GM12891 (cell line): ENCODE measurements at regions not wholly inside any gene's neighbourhood (a gene's known extent, or its start where the extent isn't known, plus 50 kb on each side); places are given as distances from the start of the nearest gene placed in this dataset.

Source experiments
- DNase-seq: peaks from one replicate; pipeline ENCODE4 v3.0.0; 2011; ENCODE audit warnings: low spot score; ENCODE audit not compliant: insufficient read length
- FAIRE-seq: peaks from 2 replicates; lab custom pipeline; 2011; peaks lifted over from hg19 to GRCh38; lab: Jason Lieb, UNC
- PAX5 ChIP-seq: IDR thresholded peaks from 2 replicates; pipeline ENCODE4 v1.6.1; 2011; ENCODE audit warnings: low read length, moderate library complexity, mild to moderate bottlenecking; ENCODE audit not compliant: insufficient read depth, severe bottlenecking
- POLR2A ChIP-seq: IDR thresholded peaks from 2 replicates; pipeline ENCODE4 v1.6.1; 2011; ENCODE audit warnings: low read depth, low read length, control low read depth
- POLR2AphosphoS5 ChIP-seq: IDR thresholded peaks from 2 replicates; pipeline ENCODE4 v1.6.1; 2011; ENCODE audit warnings: low read depth, low read length, control low read depth
- POU2F2 ChIP-seq: IDR thresholded peaks from 2 replicates; pipeline ENCODE4 v1.6.1; 2011; ENCODE audit warnings: low read depth, mild to moderate bottlenecking, control low read depth, low read length, moderate library complexity
- SPI1 ChIP-seq: IDR thresholded peaks from 2 replicates; pipeline ENCODE4 v1.6.1; 2011; ENCODE audit warnings: low read depth, low read length, control low read depth
- TAF1 ChIP-seq: IDR thresholded peaks from 2 replicates; pipeline ENCODE4 v1.6.1; 2011; ENCODE audit warnings: low read depth, low read length, control low read depth

- TF ChIP-seq TAF1 (no peak), SPI1 (no peak), PAX5 (no peak), POLR2AphosphoS5 (no peak), POU2F2 (no peak), POLR2A (no peak)
- DNase-seq, result no peak
- FAIRE-seq, result no peak
These were observed 153.1 kb downstream of the ALG10B start for GRCh38 chr12:38469715-38470114.

DNA sequence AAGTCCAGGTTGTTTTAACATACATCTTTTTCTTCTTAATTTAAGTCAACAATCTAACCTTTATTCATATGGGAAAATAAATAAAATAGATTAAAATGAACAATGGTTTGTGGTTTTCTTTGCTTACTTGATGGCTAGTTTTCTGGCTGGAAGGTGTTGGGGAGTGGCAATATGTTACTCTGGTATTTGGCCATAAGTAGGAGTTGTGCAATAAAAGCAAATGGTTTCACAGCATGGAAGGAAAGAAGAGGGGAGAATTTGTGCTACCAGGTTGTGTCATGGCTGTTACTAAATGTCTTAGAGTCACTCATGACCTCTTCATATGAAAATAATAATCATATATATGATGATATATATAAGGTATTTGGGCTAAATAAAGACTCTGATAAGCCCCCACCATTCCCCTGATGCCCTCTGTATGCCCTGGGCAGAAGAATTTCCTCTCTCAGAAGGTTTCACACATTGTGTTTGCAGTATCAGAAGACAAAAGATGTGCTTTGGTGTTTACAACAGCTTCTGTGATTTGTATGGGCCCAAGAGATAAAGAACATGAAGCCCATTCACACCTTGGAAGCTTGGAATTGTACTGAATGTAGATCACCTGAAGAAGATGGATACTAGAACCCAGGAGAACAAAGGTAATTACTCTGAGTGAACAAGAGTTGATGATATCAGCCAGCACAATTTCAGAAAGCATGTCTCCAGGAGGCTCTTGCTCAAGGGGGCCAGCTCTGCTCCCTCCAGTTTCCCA is 160.9 kb downstream of the ALG10B start:
- no peak for FAIRE-seq
- no peak for DNase-seq
- TF ChIP-seq POU2F2, result no peak
- no peak for TF ChIP-seq PAX5
- no peak for TF ChIP-seq POLR2AphosphoS5
- no peak for TF ChIP-seq SPI1
- no peak for TF ChIP-seq POLR2A
- no peak for TF ChIP-seq TAF1

GRCh38 chr12:38480594-38480993 is 164.0 kb downstream of the ALG10B start:
- DNase-seq (no peak), FAIRE-seq (no peak)
- TF ChIP-seq POLR2AphosphoS5, result no peak

DNA sequence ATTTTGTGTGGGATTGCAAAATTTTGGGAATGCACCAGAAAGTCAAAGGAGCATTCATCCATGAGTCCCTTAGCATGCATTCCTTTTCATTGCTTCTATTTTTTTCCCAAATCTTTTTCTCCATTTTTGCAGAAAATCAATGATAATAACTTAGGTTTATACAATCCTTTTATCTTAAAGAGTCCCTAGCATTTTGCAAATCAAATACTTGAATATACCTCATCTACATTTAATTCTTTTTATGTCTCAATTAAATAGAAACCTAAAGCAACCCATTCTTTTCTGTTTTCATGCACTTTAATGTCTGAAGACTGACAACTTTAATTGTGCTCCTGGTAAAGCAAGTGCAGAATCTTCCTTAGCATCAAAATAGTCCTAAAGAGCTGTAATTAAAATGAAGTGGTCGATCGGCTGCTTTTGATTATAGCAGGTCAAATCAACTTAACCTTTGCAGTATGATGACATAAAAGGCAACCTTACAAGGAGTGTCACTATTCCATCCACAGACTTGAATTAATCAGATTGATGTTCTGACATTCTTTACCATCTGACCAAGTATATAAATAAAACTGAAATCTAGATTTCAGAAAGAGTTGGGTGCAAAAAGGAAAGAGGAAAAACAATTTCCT is 168.4 kb downstream of the ALG10B start:
- no peak for FAIRE-seq
- no peak for DNase-seq
- TF ChIP-seq POLR2AphosphoS5 (no peak), POLR2A (no peak), SPI1 (no peak), POU2F2 (no peak), PAX5 (no peak), TAF1 (no peak)

DNA sequence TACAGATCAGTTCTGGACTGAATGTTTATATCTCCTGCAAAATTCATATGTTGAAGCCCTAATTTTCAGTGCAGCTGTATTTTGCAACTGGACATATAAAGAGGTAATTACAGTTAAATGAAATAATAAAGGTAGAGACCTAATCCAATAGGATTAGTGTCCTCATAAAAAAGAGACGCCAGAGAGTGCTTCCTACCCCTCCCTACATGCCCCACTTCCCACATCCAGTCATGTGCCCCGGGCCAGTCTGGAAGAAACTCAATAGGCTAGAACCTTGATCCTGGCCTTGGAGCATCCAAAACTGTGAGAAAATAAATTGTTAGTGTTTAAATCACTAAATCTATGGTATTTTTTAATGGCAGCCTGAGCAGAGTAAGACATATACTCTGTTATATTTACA is 172.3 kb downstream of the ALG10B start:
- DNase-seq (no peak), FAIRE-seq (no peak)
- TF ChIP-seq POLR2A (no peak), SPI1 (no peak), POU2F2 (no peak), POLR2AphosphoS5 (no peak), TAF1 (no peak), PAX5 (no peak)

- FAIRE-seq (no peak), DNase-seq (no peak)
- TF ChIP-seq PAX5 (no peak), POLR2AphosphoS5 (no peak), POU2F2 (no peak), TAF1 (no peak), POLR2A (no peak), SPI1 (no peak)
These were observed 173.5 kb downstream of the ALG10B start for GRCh38 chr12:38490073-38490472.

- FAIRE-seq (no peak), DNase-seq (no peak)
- TF ChIP-seq POU2F2, result no peak
- TF ChIP-seq POLR2AphosphoS5, result no peak
- no peak for TF ChIP-seq TAF1
- no peak for TF ChIP-seq SPI1
- TF ChIP-seq PAX5, result no peak
- TF ChIP-seq POLR2A, result no peak
These were observed 174.4 kb downstream of the ALG10B start for GRCh38 chr12:38490941-38491340.

DNA sequence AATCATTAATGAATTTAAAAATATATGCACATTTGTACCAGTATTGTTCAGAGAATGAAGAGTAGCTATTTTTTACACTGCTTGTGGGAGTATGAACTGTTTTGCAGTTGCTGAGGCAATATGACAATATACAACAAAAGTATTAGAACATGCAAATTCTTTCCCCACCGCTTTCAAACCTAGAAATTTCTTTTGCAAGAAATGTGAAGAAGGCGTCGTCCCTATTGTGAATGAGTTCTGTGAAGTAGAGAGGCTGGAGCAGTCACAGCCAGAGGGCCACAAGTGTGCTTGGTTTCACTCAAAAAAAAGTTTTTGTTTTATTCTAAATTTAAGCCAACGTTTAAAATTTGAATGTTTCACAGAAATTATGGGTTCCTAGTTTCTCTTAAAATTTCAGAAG is 184.9 kb downstream of the ALG10B start:
- no peak for FAIRE-seq

DNA sequence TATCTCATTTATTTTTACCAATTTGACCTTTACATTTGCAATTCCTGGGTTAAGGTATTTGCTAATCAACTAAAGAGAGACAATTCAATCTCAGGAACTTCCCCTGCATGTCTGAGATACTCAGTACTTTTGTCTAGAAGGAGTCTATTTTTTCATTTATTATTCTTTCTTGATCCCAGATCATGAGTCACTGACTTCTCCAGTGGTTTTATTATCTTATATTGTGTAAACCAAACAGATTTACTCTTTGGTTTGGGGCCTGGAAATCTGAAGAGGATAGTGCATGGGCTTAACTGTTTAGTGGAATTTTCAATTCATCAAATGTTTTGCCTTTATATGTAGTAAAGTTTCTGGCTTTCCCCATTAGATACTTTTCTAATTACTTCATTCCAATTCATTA is 185.4 kb downstream of the ALG10B start:
- DNase-seq (no peak), FAIRE-seq (no peak)
- TF ChIP-seq PAX5 (no peak), SPI1 (no peak), POU2F2 (no peak)

More for the DNA sequence above, 184.9 kb downstream of the ALG10B start:
- no peak for DNase-seq
- TF ChIP-seq POLR2AphosphoS5 (no peak), POLR2A (no peak), PAX5 (no peak), SPI1 (no peak), POU2F2 (no peak), TAF1 (no peak)

- TF ChIP-seq POU2F2 (no peak), SPI1 (no peak), POLR2AphosphoS5 (no peak), POLR2A (no peak), PAX5 (no peak), TAF1 (no peak)
- DNase-seq, result no peak
- FAIRE-seq, result no peak
These were observed 185.8 kb downstream of the ALG10B start for GRCh38 chr12:38502415-38502814.
